SK-N-SH (cell line): ENCODE measurements at regions not wholly inside any gene's neighbourhood (a gene's known extent, or its start where the extent isn't known, plus 50 kb on each side); places are given as distances from the start of the nearest gene placed in this dataset.

ENCODE experiments used
- CTCF ChIA-PET: fragments of 300-600, 350-600 bp; formaldehyde crosslinking; extraction: SDS; loops from one replicate; lab custom pipeline; 2021; lab: Yijun Ruan, JAX
- POLR2A ChIA-PET: fragments of 350-600 bp; sonication (Branson Sonifier 250); formaldehyde crosslinking; extraction: SDS; loops from one replicate; lab custom pipeline; 2020; ENCODE audit warnings: antibody characterized with exemption, inconsistent platforms; lab: Yijun Ruan, JAX
- DNase-seq: peaks from one replicate; pipeline ENCODE4 v3.0.0; 2012
- H2AFZ ChIP-seq: fragments of 200-600 bp; sonication (generic); 2 replicates; pipeline ENCODE4 v1.8.1; 2016; ENCODE audit warnings: antibody characterized with exemption, mild to moderate bottlenecking, low read depth
- H3F3A ChIP-seq: fragments of 200-600 bp; sonication (generic); replicated peaks from 2 replicates; pipeline ENCODE3; 2016; ENCODE audit warnings: antibody characterized with exemption, mild to moderate bottlenecking; ENCODE audit not compliant: insufficient read depth
- H3K27ac ChIP-seq, 2 experiments: fragments of 200-500 bp in 1 of 2; fragments of 200-600 bp in 1 of 2; sonication (Bioruptor generic) in 1 of 2; sonication (generic), shearing (Covaris generic) in 1 of 2; 2 replicates each; pipeline versions ENCODE4 v1.5.1 to v1.6.1; 2014 to 2016; ENCODE audit warnings: low read depth in 2 of 2, inconsistent platforms in 1 of 2, low read length in 1 of 2, mild to moderate bottlenecking in 1 of 2, mixed read lengths in 1 of 2
- H3K27me3 ChIP-seq: fragments of 200-600 bp; sonication (generic), shearing (Covaris generic); 2 replicates; pipeline ENCODE4 v1.6.1; 2016; ENCODE audit warnings: mixed run types; ENCODE audit not compliant: insufficient read depth
- H3K36me3 ChIP-seq, 2 experiments: fragments of 200-500 bp in 1 of 2; fragments of 200-600 bp in 1 of 2; sonication (Bioruptor generic) in 1 of 2; sonication (generic) in 1 of 2; replicated peaks in 1 of 2; 2 replicates each; pipeline versions ENCODE3 to v1.5.1; 2014 to 2016; ENCODE audit warnings: low read length in 1 of 2, mild to moderate bottlenecking in 1 of 2; ENCODE audit not compliant: insufficient read depth in 2 of 2, control insufficient read depth in 1 of 2
- H3K4me1 ChIP-seq, 2 experiments: fragments of 200-500 bp in 1 of 2; fragments of 200-600 bp in 1 of 2; sonication (Bioruptor generic) in 1 of 2; sonication (generic), shearing (Covaris generic) in 1 of 2; 2 replicates each; pipeline versions ENCODE4 v1.5.1 to v1.6.1; 2014 to 2016; ENCODE audit warnings: low read depth in 1 of 2, low read length in 1 of 2, mixed run types in 1 of 2; ENCODE audit not compliant: insufficient read depth in 2 of 2, control insufficient read depth in 1 of 2
- H3K4me2 ChIP-seq: fragments of 200-600 bp; sonication (generic), shearing (Covaris generic); 2 replicates; pipeline ENCODE4 v1.6.1; 2017; ENCODE audit warnings: mixed run types
- H3K4me3 ChIP-seq, 2 experiments: fragments of 200-500 bp in 1 of 2; fragments of 200-600 bp in 1 of 2; sonication (Bioruptor generic) in 1 of 2; sonication (generic), shearing (Covaris generic) in 1 of 2; 2 replicates each; pipeline versions ENCODE4 v1.5.1 to v1.8.1; 2014 to 2016; ENCODE audit warnings: low read depth in 2 of 2, inconsistent platforms in 1 of 2, low read length in 1 of 2, mild to moderate bottlenecking in 1 of 2, mixed read lengths in 1 of 2, moderate library complexity in 1 of 2
- H3K79me2 ChIP-seq: fragments of 200-600 bp; sonication (generic); 2 replicates; pipeline ENCODE4 v1.8.1; 2017; ENCODE audit warnings: mild to moderate bottlenecking; ENCODE audit not compliant: insufficient read depth
- H3K9ac ChIP-seq: fragments of 200-600 bp; sonication (generic); 2 replicates; pipeline ENCODE4 v1.6.1; 2017; ENCODE audit warnings: mixed run types
- H3K9me2 ChIP-seq: fragments of 200-600 bp; sonication (generic); 2 replicates; pipeline ENCODE4 v1.6.1; 2017; ENCODE audit warnings: mixed run types
- H3K9me3 ChIP-seq: fragments of 200-600 bp; sonication (generic); 2 replicates; pipeline ENCODE4 v1.6.1; 2017; ENCODE audit warnings: mixed run types, mild to moderate bottlenecking, moderate library complexity
- H4K20me1 ChIP-seq: fragments of 200-600 bp; sonication (generic); 2 replicates; pipeline ENCODE4 v1.6.1; 2017; ENCODE audit warnings: mild to moderate bottlenecking, mixed run types; ENCODE audit not compliant: insufficient read depth
- CHD2 ChIP-seq: fragments of 150-350 bp; IDR thresholded peaks from 2 replicates; pipeline ENCODE4 v1.6.1; 2018; ENCODE audit warnings: low read length; ENCODE audit not compliant: partially characterized antibody
- EP300 ChIP-seq, 2 experiments: IDR thresholded peaks; 2 replicates each; pipeline versions ENCODE4 v1.4.0 to v1.6.1; 2012; ENCODE audit warnings: borderline replicate concordance in 1 of 2, low read depth in 1 of 2, low read length in 1 of 2
- FOSL2 ChIP-seq: IDR thresholded peaks from 2 replicates; pipeline ENCODE4 v1.4.0; 2012; ENCODE audit warnings: low read depth, mild to moderate bottlenecking, moderate library complexity, borderline replicate concordance
- FOXM1 ChIP-seq: IDR thresholded peaks from 2 replicates; pipeline ENCODE4 v1.4.0; 2012; ENCODE audit warnings: low read depth, mild to moderate bottlenecking
- GABPA ChIP-seq: IDR thresholded peaks from 2 replicates; pipeline ENCODE4 v1.4.0; 2012; ENCODE audit warnings: low read depth, mild to moderate bottlenecking
- JUND ChIP-seq: IDR thresholded peaks from 2 replicates; pipeline ENCODE4 v1.4.0; 2012
- MAX ChIP-seq: IDR thresholded peaks from 2 replicates; pipeline ENCODE4 v1.4.0; 2012; ENCODE audit warnings: low read depth
- MEF2A ChIP-seq: IDR thresholded peaks from 2 replicates; pipeline ENCODE4 v1.4.0; 2012; ENCODE audit warnings: low read depth, borderline replicate concordance
- NFIC ChIP-seq: IDR thresholded peaks from 2 replicates; pipeline ENCODE4 v1.4.0; 2012; ENCODE audit warnings: borderline replicate concordance
- PBX3 ChIP-seq: IDR thresholded peaks from 2 replicates; pipeline ENCODE4; 2012
- POLR2AphosphoS5 ChIP-seq: IDR thresholded peaks from 2 replicates; pipeline ENCODE4 v1.6.1; 2012; ENCODE audit warnings: low read depth, low read length
- REST ChIP-seq: IDR thresholded peaks from 2 replicates; pipeline ENCODE4 v1.6.1; 2012; ENCODE audit warnings: mild to moderate bottlenecking, low read depth, low read length, moderate library complexity
- RXRA ChIP-seq: IDR thresholded peaks from 2 replicates; pipeline ENCODE4 v1.4.0; 2012; ENCODE audit warnings: low read depth, mild to moderate bottlenecking, borderline replicate concordance
- SIN3A ChIP-seq: IDR thresholded peaks from 2 replicates; pipeline ENCODE4 v1.6.1; 2012; ENCODE audit warnings: low read depth, mild to moderate bottlenecking, low read length, moderate library complexity, borderline replicate concordance
- TCF12 ChIP-seq: IDR thresholded peaks from 2 replicates; pipeline ENCODE4 v1.4.0; 2012
- TEAD4 ChIP-seq: IDR thresholded peaks from 2 replicates; pipeline ENCODE4 v1.4.0; 2012; ENCODE audit warnings: mild to moderate bottlenecking, borderline replicate concordance; ENCODE audit not compliant: insufficient read depth
- USF2 ChIP-seq: fragments of 150-350 bp; IDR thresholded peaks from 2 replicates; pipeline ENCODE4 v1.6.1; 2017; ENCODE audit warnings: antibody characterized with exemption, low read length, low read depth, borderline replicate concordance
- WGBS: methylation state at CpG from one replicate; pipeline ENCODE4 v1.1.6; 2017; ENCODE audit warnings: low lambda C conversion rate; 5-methylcytosine and 5-hydroxymethylcytosine counted together

- POLR2A ChIA-PET: no interaction called here
- WGBS: 22% methylated on average over 1 of the region's 1 CpG
- Histone ChIP-seq H3K9ac (peak overlapping the region; percentile 66; the same call in 1 of the 2 replicates), H4K20me1 (no peaks in the 10 kb centered on the region), H3K27ac (peak overlapping the region; percentile 82 to 98; a peak in 3 of 4 replicates), H3K4me2 (peak overlapping the region; percentile 37; the same call in 1 of the 2 replicates), H3K79me2 (no peaks in the 10 kb centered on the region), H2AFZ (no peak overlapping the region), H3K27me3 (no peaks in the 10 kb centered on the region), H3K4me1 (peaks cover 14 to 19% of the 10 kb centered on the region in 2 experiments), H3F3A (peaks cover 42% of the 10 kb centered on the region), H3K36me3 (no peaks in the 10 kb centered on the region), H3K9me2 (no peaks in the 10 kb centered on the region), H3K4me3 (no peak overlapping the region), H3K9me3 (no peaks in the 10 kb centered on the region)
- no peak for DNase-seq
- CTCF ChIA-PET: no interaction called here
- no peak for TF ChIP-seq REST
- peak; percentile 61; the same call in 1 of the 2 replicates for TF ChIP-seq POLR2AphosphoS5
- no peak for TF ChIP-seq CHD2
- peak; percentile 91 for TF ChIP-seq TEAD4
- TF ChIP-seq EP300 (IDR thresholded peaks at IDR 0.05; ENCODE audit: borderline replicate concordance in 1 of 2, low read depth in 1 of 2, low read length in 1 of 2): peak in 1 of 2 experiments; percentile 98; a peak in 2 of 4 replicates
- TF ChIP-seq NFIC: peak; percentile 90
- TF ChIP-seq PBX3: peak; percentile 96
- peak; percentile 83 for TF ChIP-seq MEF2A
- TF ChIP-seq TCF12: peak; percentile 93
- TF ChIP-seq FOXM1: peak; percentile 85; the same call in 1 of the 2 replicates
- peak; percentile 80 for TF ChIP-seq FOSL2
- peak; percentile 89 for TF ChIP-seq JUND
- no peak for TF ChIP-seq GABPA
- peak; percentile 51 for TF ChIP-seq MAX
- TF ChIP-seq SIN3A: no peak
- no peak for TF ChIP-seq USF2
- TF ChIP-seq RXRA: peak; percentile 89
These were observed 61.6 kb downstream of the ZBTB18 start for GRCh38 chr1:244112636-244113035.
